ENCODE measurements at regions not wholly inside any gene's neighbourhood (a gene's known extent, or its start where the extent isn't known, plus 50 kb on each side); places are given as distances from the start of the nearest gene placed in this dataset.

DNA sequence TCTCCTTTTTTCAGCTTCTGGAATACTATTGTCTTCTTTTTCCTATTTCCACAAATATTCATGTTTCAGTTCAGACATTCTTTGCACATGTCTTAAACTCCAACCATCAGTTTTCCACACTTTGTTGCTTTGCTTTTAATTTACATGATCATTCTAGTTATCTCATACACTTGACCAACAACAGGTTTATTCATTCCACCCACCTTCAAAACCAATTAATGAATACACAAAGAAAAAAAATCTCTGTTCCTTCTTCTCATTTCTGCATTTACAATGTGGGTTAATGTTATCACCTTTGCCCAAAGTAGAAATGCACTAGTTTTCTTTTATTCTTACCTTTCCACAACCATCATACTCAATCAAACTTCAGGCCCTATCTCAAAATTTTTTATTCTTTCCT lies 216.7 kb downstream of the FRK start:
- Histone ChIP-seq H3K36me3 (ENCODE audit: control insufficient read depth, insufficient read depth, low read length) (no peaks in the 10 kb centered on the region), H3K9me1 (ENCODE audit: control insufficient read depth, insufficient read depth, low read length) (no peaks in the 10 kb centered on the region), H3K4me3 (no peak overlapping the region), H2AFZ (ENCODE audit: low read depth, low read length) (no peak overlapping the region), H3K79me2 (ENCODE audit: control insufficient read depth, insufficient read depth, low read length) (no peaks in the 10 kb centered on the region), H3K27ac (ENCODE audit: extremely low read depth, low read depth, low read length) (no peak overlapping the region), H3K4me1 (replicated peaks in 1 of 2; ENCODE audit: control insufficient read depth in 2 of 2, insufficient read depth in 2 of 2, low read length in 2 of 2) (no peaks in the 10 kb centered on the region), H3K9me3 (replicated peaks; ENCODE audit: control insufficient read depth, insufficient read depth, low read depth, low read length) (no peaks in the 10 kb centered on the region), H4K20me1 (replicated peaks; ENCODE audit: control insufficient read depth, insufficient read depth, low read length) (no peaks in the 10 kb centered on the region), H3K27me3 (ENCODE audit: control insufficient read depth in 2 of 2, insufficient read depth in 2 of 2, low read length in 2 of 2) (no peaks in the 10 kb centered on the region), H3K9ac (ENCODE audit: insufficient read depth in 1 of 2, low read depth in 2 of 2, low read length in 2 of 2) (no peak overlapping the region), H3K4me2 (ENCODE audit: insufficient read depth, low read length) (no peak overlapping the region)
- ChIA-PET POLR2A (no interaction called here), CTCF (ENCODE audit: low intra/inter-chr PET ratio) (no interaction called here)
- BruUV-seq (replicated peaks), result no TSS peak
- in situ Hi-C loops (cut with MboI), result no loop called here
- DNase-seq (ENCODE audit: extremely low read depth in 1 of 4, low spot score in 3 of 4) (no peak), FAIRE-seq (no peak), ATAC-seq (no peak)
- TF ChIP-seq ZNF583 (CRISPR knock-in tag; IDR thresholded peaks at IDR 0.05), result no peak
- no peak for TF ChIP-seq ZNF354B (CRISPR knock-in tag; IDR thresholded peaks at IDR 0.05)
- no peak for TF ChIP-seq CSDE1 (IDR thresholded peaks at IDR 0.05)
- TF ChIP-seq HNRNPH1 (optimal IDR thresholded peaks at IDR 0.05; ENCODE audit: low read depth, low read length), result no peak
- TF ChIP-seq STAG1 (CRISPR knock-in tag; IDR thresholded peaks at IDR 0.05; ENCODE audit: borderline replicate concordance), result no peak
- TF ChIP-seq GABPB2 (CRISPR knock-in tag; conservative IDR thresholded peaks at IDR 0.05), result no peak
- TF ChIP-seq NCOA6 (IDR thresholded peaks at IDR 0.05), result no peak
- no peak for TF ChIP-seq HDAC6 (IDR thresholded peaks at IDR 0.05; ENCODE audit: low read depth, low read length)
- TF ChIP-seq CAMTA2 (CRISPR knock-in tag; conservative IDR thresholded peaks at IDR 0.05), result no peak
- TF ChIP-seq CHD1 (IDR thresholded peaks at IDR 0.05; ENCODE audit: low read length), result no peak
- TF ChIP-seq, protein P1, sequence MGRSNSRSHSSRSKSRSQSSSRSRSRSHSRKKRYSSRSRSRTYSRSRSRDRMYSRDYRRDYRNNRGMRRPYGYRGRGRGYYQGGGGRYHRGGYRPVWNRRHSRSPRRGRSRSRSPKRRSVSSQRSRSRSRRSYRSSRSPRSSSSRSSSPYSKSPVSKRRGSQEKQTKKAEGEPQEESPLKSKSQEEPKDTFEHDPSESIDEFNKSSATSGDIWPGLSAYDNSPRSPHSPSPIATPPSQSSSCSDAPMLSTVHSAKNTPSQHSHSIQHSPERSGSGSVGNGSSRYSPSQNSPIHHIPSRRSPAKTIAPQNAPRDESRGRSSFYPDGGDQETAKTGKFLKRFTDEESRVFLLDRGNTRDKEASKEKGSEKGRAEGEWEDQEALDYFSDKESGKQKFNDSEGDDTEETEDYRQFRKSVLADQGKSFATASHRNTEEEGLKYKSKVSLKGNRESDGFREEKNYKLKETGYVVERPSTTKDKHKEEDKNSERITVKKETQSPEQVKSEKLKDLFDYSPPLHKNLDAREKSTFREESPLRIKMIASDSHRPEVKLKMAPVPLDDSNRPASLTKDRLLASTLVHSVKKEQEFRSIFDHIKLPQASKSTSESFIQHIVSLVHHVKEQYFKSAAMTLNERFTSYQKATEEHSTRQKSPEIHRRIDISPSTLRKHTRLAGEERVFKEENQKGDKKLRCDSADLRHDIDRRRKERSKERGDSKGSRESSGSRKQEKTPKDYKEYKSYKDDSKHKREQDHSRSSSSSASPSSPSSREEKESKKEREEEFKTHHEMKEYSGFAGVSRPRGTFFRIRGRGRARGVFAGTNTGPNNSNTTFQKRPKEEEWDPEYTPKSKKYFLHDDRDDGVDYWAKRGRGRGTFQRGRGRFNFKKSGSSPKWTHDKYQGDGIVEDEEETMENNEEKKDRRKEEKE (IDR thresholded peaks at IDR 0.05; ENCODE audit: borderline replicate concordance in 1 of 2, control insufficient read depth in 1 of 2, low read depth in 2 of 2, low read length in 1 of 2), result no peak
- no peak for TF ChIP-seq ZNF263 (CRISPR knock-in tag; IDR thresholded peaks at IDR 0.05; ENCODE audit: borderline replicate concordance)
- no peak for TF ChIP-seq TCFL5 (CRISPR knock-in tag; conservative IDR thresholded peaks at IDR 0.05)
- TF ChIP-seq, protein P2, sequence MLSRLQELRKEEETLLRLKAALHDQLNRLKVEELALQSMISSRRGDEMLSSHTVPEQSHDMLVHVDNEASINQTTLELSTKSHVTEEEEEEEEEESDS (CRISPR knock-in tag; IDR thresholded peaks at IDR 0.05), result no peak
- no peak for TF ChIP-seq POLR3G (IDR thresholded peaks at IDR 0.05; ENCODE audit: extremely low read depth, insufficient read length, insufficient replicate concordance)
- TF ChIP-seq, protein P3, sequence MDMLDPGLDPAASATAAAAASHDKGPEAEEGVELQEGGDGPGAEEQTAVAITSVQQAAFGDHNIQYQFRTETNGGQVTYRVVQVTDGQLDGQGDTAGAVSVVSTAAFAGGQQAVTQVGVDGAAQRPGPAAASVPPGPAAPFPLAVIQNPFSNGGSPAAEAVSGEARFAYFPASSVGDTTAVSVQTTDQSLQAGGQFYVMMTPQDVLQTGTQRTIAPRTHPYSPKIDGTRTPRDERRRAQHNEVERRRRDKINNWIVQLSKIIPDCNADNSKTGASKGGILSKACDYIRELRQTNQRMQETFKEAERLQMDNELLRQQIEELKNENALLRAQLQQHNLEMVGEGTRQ (CRISPR knock-in tag; IDR thresholded peaks at IDR 0.05), result no peak
- no peak for TF ChIP-seq CHCHD3 (CRISPR knock-in tag; IDR thresholded peaks at IDR 0.05)
- no peak for TF ChIP-seq RBM39 (optimal IDR thresholded peaks at IDR 0.05; ENCODE audit: low read depth, low read length)
- intact Hi-C loops (cut with micrococcal nuclease), result no loop called here

All from K562 (cell line).